ENCODE measurements at regions not wholly inside any gene's neighbourhood (a gene's known extent, or its start where the extent isn't known, plus 50 kb on each side); places are given as distances from the start of the nearest gene placed in this dataset.

- H3K4me3 ChIP-seq (replicated peaks in 1 of 2; ENCODE audit: low read depth in 2 of 2, low read length in 2 of 2), result no peak overlapping the region
- no peak for TF ChIP-seq CTCF (IDR thresholded peaks at IDR 0.05; ENCODE audit: low read depth, low read length)
- no peak for DNase-seq (ENCODE audit: low read depth in 2 of 2)
Measured at GRCh38 chrX:125791787-125792186, 374.3 kb downstream of the DCAF12L2 start.

- TF ChIP-seq CTCF (IDR thresholded peaks at IDR 0.05; ENCODE audit: low read depth, low read length), result no peak
- H3K4me3 ChIP-seq (replicated peaks in 1 of 2; ENCODE audit: low read depth in 2 of 2, low read length in 2 of 2), result no peak overlapping the region
- DNase-seq (ENCODE audit: low read depth in 2 of 2), result no peak
Measured at GRCh38 chrX:125810856-125811255, 355.2 kb downstream of the DCAF12L2 start.

DNA sequence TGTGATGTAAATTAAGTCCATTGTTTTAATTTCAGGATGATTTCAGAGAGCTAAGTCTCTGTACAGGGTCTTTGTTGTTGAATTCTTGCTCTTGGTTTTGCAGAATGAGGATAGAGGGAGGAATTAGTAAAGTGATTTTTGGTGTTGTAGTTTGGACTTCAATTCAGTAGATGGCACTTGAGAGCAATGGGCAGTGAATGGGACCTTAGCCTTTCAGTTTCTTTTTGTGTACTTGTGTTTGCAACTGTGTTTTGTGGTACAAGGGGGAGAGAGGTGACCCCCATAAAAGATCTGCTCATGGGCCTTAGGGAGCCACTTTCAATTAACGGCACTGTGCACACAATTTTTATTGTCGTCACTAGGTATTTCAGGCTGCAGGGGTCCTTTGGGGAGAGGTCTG lies 340.0 kb downstream of the DCAF12L2 start:
- no peak for TF ChIP-seq CTCF (IDR thresholded peaks at IDR 0.05; ENCODE audit: low read depth, low read length)
- no peak for DNase-seq (ENCODE audit: low read depth in 2 of 2)
- no peak overlapping the region for H3K4me3 ChIP-seq (replicated peaks in 1 of 2; ENCODE audit: low read depth in 2 of 2, low read length in 2 of 2)

GRCh38 chrX:125826774-125827451 lies 339.2 kb downstream of the DCAF12L2 start:
- TF ChIP-seq CTCF (IDR thresholded peaks at IDR 0.05; ENCODE audit: low read depth, low read length), result no peak
- DNase-seq (ENCODE audit: low read depth in 2 of 2), result no peak
- no peak overlapping the region for H3K4me3 ChIP-seq (replicated peaks in 1 of 2; ENCODE audit: low read depth in 2 of 2, low read length in 2 of 2)

- no peak overlapping the region for H3K4me3 ChIP-seq (replicated peaks in 1 of 2; ENCODE audit: low read depth in 2 of 2, low read length in 2 of 2)
- TF ChIP-seq CTCF (IDR thresholded peaks at IDR 0.05; ENCODE audit: low read depth, low read length), result no peak
- DNase-seq (ENCODE audit: low read depth in 2 of 2), result no peak
Measured at GRCh38 chrX:125846271-125846670, 319.8 kb downstream of the DCAF12L2 start.

GRCh38 chrX:125850693-125851092 lies 315.4 kb downstream of the DCAF12L2 start:
- no peak for TF ChIP-seq CTCF (IDR thresholded peaks at IDR 0.05; ENCODE audit: low read depth, low read length)
- H3K4me3 ChIP-seq (replicated peaks in 1 of 2; ENCODE audit: low read depth in 2 of 2, low read length in 2 of 2), result no peak overlapping the region
- DNase-seq (ENCODE audit: low read depth in 2 of 2), result no peak

GRCh38 chrX:125883169-125883568 lies 282.9 kb downstream of the DCAF12L2 start:
- TF ChIP-seq CTCF (IDR thresholded peaks at IDR 0.05; ENCODE audit: low read depth, low read length), result no peak

More at GRCh38 chrX:125883169-125883568, 282.9 kb downstream of the DCAF12L2 start:
- DNase-seq (ENCODE audit: low read depth in 2 of 2), result no peak
- H3K4me3 ChIP-seq (replicated peaks in 1 of 2; ENCODE audit: low read depth in 2 of 2, low read length in 2 of 2), result no peak overlapping the region

All from cardiac fibroblast (primary cell).